Cardiac muscle cell (in vitro differentiated cells and primary cell): ENCODE measurements at regions not wholly inside any gene's neighbourhood (a gene's known extent, or its start where the extent isn't known, plus 50 kb on each side); places are given as distances from the start of the nearest gene placed in this dataset.
A peak's percentile ranks its signal among the peaks of the same experiment; 100 is the strongest.
"Not testable (repeated sequence)": the region's sequence is repeated elsewhere in the genome, so short reads cannot be mapped to it uniquely, and the experiment has no call there.

Experiments used
- DNase-seq, 2 donors: peaks; one replicate each; pipeline versions ENCODE4 v3.0.0 to v3.0.0-alpha.2; 2010 to 2017; ENCODE audit warnings: low read depth in 1 of 2, low spot score in 1 of 2
- H3K27ac ChIP-seq: fragments of 200-600 bp; sonication (generic); 2 replicates; pipeline ENCODE4 v1.5.1; 2016
- H3K27me3 ChIP-seq: fragments of 200-600 bp; sonication (generic); 2 replicates; pipeline ENCODE4 v1.6.0; 2016; ENCODE audit warnings: control low read depth
- H3K36me3 ChIP-seq: fragments of 200-600 bp; sonication (generic); 2 replicates; pipeline ENCODE4 v1.5.1; 2016; ENCODE audit warnings: control low read depth
- H3K4me1 ChIP-seq: fragments of 200-600 bp; sonication (generic); 2 replicates; pipeline ENCODE4 v1.8.1; 2017; ENCODE audit warnings: low read depth, mild to moderate bottlenecking, mixed run types
- H3K4me3 ChIP-seq: fragments of 200-600 bp; sonication (generic); 2 replicates; pipeline ENCODE4 v1.5.1; 2016; ENCODE audit warnings: mild to moderate bottlenecking
- H3K9me3 ChIP-seq: fragments of 200-600 bp; sonication (generic); 2 replicates; pipeline ENCODE4 v1.5.1; 2017; ENCODE audit warnings: low read depth, mild to moderate bottlenecking, control low read depth
- CTCF ChIP-seq: IDR thresholded peaks from 2 replicates; pipeline ENCODE4 v1.5.1; 2012; ENCODE audit warnings: low read depth, mild to moderate bottlenecking, low read length

- H3K27ac ChIP-seq: no peak overlapping the region
- H3K4me3 ChIP-seq: no peak overlapping the region
- no peak for TF ChIP-seq CTCF
- DNase-seq: no peak
- no peaks in the 10 kb centered on the region for H3K4me1 ChIP-seq
- no peaks in the 10 kb centered on the region for H3K36me3 ChIP-seq
- H3K9me3 ChIP-seq: no peaks in the 10 kb centered on the region
- no peaks in the 10 kb centered on the region for H3K27me3 ChIP-seq
Observed at GRCh38 chr10:114872519-114873087, 51.0 kb downstream of the FHIP2A start.

- Histone ChIP-seq H3K27ac (no peak overlapping the region), H3K9me3 (no peaks in the 10 kb centered on the region)
- DNase-seq: peak; percentile 57 to 73
Observed at GRCh38 chr10:114874827-114875411, 53.3 kb downstream of the FHIP2A start.

GRCh38 chr10:114875590-114876081, 54.1 kb downstream of the FHIP2A start:
- H3K27ac ChIP-seq, H3K4me1 ChIP-seq, H3K27me3 ChIP-seq, DNase-seq, H3K4me3 ChIP-seq, H3K9me3 ChIP-seq, H3K36me3 ChIP-seq: not testable (repeated sequence)

More at GRCh38 chr10:114874827-114875411, 53.3 kb downstream of the FHIP2A start:
- Histone ChIP-seq H3K4me3 (no peak overlapping the region), H3K4me1 (no peaks in the 10 kb centered on the region), H3K27me3 (no peaks in the 10 kb centered on the region), H3K36me3 (no peaks in the 10 kb centered on the region)
- TF ChIP-seq CTCF: peak; percentile 32

- Histone ChIP-seq H3K4me1 (no peaks in the 10 kb centered on the region), H3K27me3 (no peaks in the 10 kb centered on the region), H3K36me3 (no peaks in the 10 kb centered on the region), H3K4me3 (no peak overlapping the region), H3K27ac (no peak overlapping the region), H3K9me3 (no peaks in the 10 kb centered on the region)
- no peak for DNase-seq
- no peak for TF ChIP-seq CTCF
Observed at GRCh38 chr10:114876169-114876568, 54.6 kb downstream of the FHIP2A start.

GRCh38 chr10:114876602-114877300, 55.2 kb downstream of the FHIP2A start:
- Histone ChIP-seq H3K27ac (no peak overlapping the region), H3K4me1 (no peaks in the 10 kb centered on the region), H3K9me3 (no peaks in the 10 kb centered on the region), H3K27me3 (no peaks in the 10 kb centered on the region), H3K4me3 (no peak overlapping the region), H3K36me3 (no peaks in the 10 kb centered on the region)
- peak; percentile 80 for TF ChIP-seq CTCF
- DNase-seq: peak; percentile 73 to 81

GRCh38 chr10:114877301-114877644, 55.7 kb downstream of the FHIP2A start:
- H3K36me3 ChIP-seq: no peaks in the 10 kb centered on the region
- no peak overlapping the region for H3K27ac ChIP-seq
- TF ChIP-seq CTCF: no peak
- no peaks in the 10 kb centered on the region for H3K27me3 ChIP-seq
- no peaks in the 10 kb centered on the region for H3K9me3 ChIP-seq
- no peak overlapping the region for H3K4me3 ChIP-seq
- DNase-seq: no peak
- H3K4me1 ChIP-seq: no peaks in the 10 kb centered on the region
